Lung (tissue), 11 donors: ENCODE measurements at regions not wholly inside any gene's neighbourhood (a gene's known extent, or its start where the extent isn't known, plus 50 kb on each side); places are given as distances from the start of the nearest gene placed in this dataset.

Experiments used
- ATAC-seq: fragments of 200-7000 bp; cut with Tn5 transposase; one replicate; pipeline ENCODE4 v1.9.1; 2020; ENCODE audit warnings: moderate number of reproducible peaks; ENCODE audit not compliant: insufficient read depth, low FRiP score
- DNase-seq, 3 donors: peaks; one replicate each; pipeline ENCODE4 v3.0.0-alpha.2; 2013 to 2017
- H3K27ac ChIP-seq, 2 donors: one replicate each; pipeline ENCODE4 v1.5.1; 2013; ENCODE audit warnings: mild to moderate bottlenecking in 2 of 2, moderate library complexity in 2 of 2, control low read depth in 1 of 2, inconsistent platforms in 1 of 2, low read depth in 1 of 2, low read length in 1 of 2
- H3K27me3 ChIP-seq, 3 donors: one replicate each; pipeline ENCODE4 v1.5.1; 2013; ENCODE audit warnings: low read length in 2 of 3; ENCODE audit not compliant: control insufficient read depth in 3 of 3, insufficient read depth in 3 of 3
- H3K36me3 ChIP-seq, 4 donors: one replicate each; pipeline ENCODE4 v1.5.1; 2013; ENCODE audit warnings: low read length in 4 of 4, mild to moderate bottlenecking in 1 of 4, moderate library complexity in 1 of 4; ENCODE audit not compliant: control insufficient read depth in 4 of 4, insufficient read depth in 4 of 4
- H3K4me1 ChIP-seq, 5 donors: one replicate each; pipeline ENCODE4 v1.5.1; 2013; ENCODE audit warnings: low read length in 5 of 5, mild to moderate bottlenecking in 2 of 5, moderate library complexity in 1 of 5; ENCODE audit not compliant: control insufficient read depth in 5 of 5, insufficient read depth in 5 of 5
- H3K4me3 ChIP-seq: one replicate; pipeline ENCODE4 v1.5.1; 2013; ENCODE audit warnings: mild to moderate bottlenecking, control low read depth, moderate library complexity
- H3K9ac ChIP-seq, 2 donors: one replicate each; pipeline ENCODE4 v1.5.1; 2013; ENCODE audit warnings: low read length in 2 of 2, control low read depth in 1 of 2; ENCODE audit not compliant: insufficient read depth in 1 of 2
- H3K9me3 ChIP-seq, 4 donors: one replicate each; pipeline ENCODE4 v1.5.1; 2013; ENCODE audit warnings: low read length in 3 of 4, mild to moderate bottlenecking in 1 of 4, moderate library complexity in 1 of 4; ENCODE audit not compliant: control insufficient read depth in 4 of 4, insufficient read depth in 3 of 4
- CTCF ChIP-seq: IDR thresholded peaks from 2 replicates; pipeline ENCODE4 v1.5.1; 2012; ENCODE audit warnings: mild to moderate bottlenecking; ENCODE audit errors: control extremely low read depth, extremely low read depth
- WGBS, 2 donors: extraction: QIAGEN DNeasy Blood & Tissue Kit; methylation state at CpG; one replicate each; pipeline ENCODE4 v1.1.7; 2013; 5-methylcytosine and 5-hydroxymethylcytosine counted together
- donor health status: control.
- donor health status: control.
- donor health status: Bipolar disorder and iron deficiency.
- donor health status: healthy.
- donor health status: DM: yes; HTN: yes; CAD: no.

- TF ChIP-seq CTCF = no peak
- DNase-seq (peak in 2 of 3 donors; percentile 25 to 47), ATAC-seq (no peak)
- Histone ChIP-seq H3K27me3 (no peaks in the 10 kb centered on the region), H3K36me3 (no peaks in the 10 kb centered on the region), H3K4me3 (no peak overlapping the region), H3K4me1 (peaks cover 0 to 9% (median 0%) of the 10 kb centered on the region in 5 donors), H3K9me3 (peaks cover 0 to 6% (median 0%) of the 10 kb centered on the region in 4 donors), H3K9ac (no peak overlapping the region), H3K27ac (no peak overlapping the region)
- 58 to 67% methylated on average over 1 of the region's 1 CpG for WGBS, 2 donors
Measured at GRCh38 chr7:91517201-91517785, 253.1 kb downstream of the FZD1 start.

GRCh38 chr7:91518058-91518457 lies 253.8 kb downstream of the FZD1 start:
- DNase-seq (no peak), ATAC-seq (no peak)
- Histone ChIP-seq H3K4me1 (peaks cover 0 to 9% (median 0%) of the 10 kb centered on the region in 5 donors), H3K36me3 (no peaks in the 10 kb centered on the region), H3K27ac (no peak overlapping the region), H3K4me3 (no peak overlapping the region), H3K9ac (no peak overlapping the region), H3K9me3 (peaks cover 0 to 6% (median 0%) of the 10 kb centered on the region in 4 donors), H3K27me3 (no peaks in the 10 kb centered on the region)
- TF ChIP-seq CTCF = no peak
- WGBS, 2 donors = 64 to 81% methylated on average over 1 of the region's 1 CpG

GRCh38 chr7:91519241-91520158 lies 255.3 kb downstream of the FZD1 start:
- no peaks in the 10 kb centered on the region for H3K27me3 ChIP-seq
- ATAC-seq = no peak
- WGBS, 2 donors = 45 to 56% methylated on average over 8 of the region's 8 CpGs
- H3K27ac ChIP-seq = no peak overlapping the region
- H3K36me3 ChIP-seq = no peaks in the 10 kb centered on the region
- DNase-seq = peak; percentile 27 to 57 (median 48)
- H3K4me3 ChIP-seq = no peak overlapping the region
- no peak for TF ChIP-seq CTCF
- peaks cover 0 to 6% (median 0%) of the 10 kb centered on the region in 4 donors for H3K9me3 ChIP-seq
- peaks cover 0 to 9% (median 0%) of the 10 kb centered on the region in 5 donors for H3K4me1 ChIP-seq
- H3K9ac ChIP-seq = no peak overlapping the region
